ENCODE measurements at regions not wholly inside any gene's neighbourhood (a gene's known extent, or its start where the extent isn't known, plus 50 kb on each side); places are given as distances from the start of the nearest gene placed in this dataset.

DNA sequence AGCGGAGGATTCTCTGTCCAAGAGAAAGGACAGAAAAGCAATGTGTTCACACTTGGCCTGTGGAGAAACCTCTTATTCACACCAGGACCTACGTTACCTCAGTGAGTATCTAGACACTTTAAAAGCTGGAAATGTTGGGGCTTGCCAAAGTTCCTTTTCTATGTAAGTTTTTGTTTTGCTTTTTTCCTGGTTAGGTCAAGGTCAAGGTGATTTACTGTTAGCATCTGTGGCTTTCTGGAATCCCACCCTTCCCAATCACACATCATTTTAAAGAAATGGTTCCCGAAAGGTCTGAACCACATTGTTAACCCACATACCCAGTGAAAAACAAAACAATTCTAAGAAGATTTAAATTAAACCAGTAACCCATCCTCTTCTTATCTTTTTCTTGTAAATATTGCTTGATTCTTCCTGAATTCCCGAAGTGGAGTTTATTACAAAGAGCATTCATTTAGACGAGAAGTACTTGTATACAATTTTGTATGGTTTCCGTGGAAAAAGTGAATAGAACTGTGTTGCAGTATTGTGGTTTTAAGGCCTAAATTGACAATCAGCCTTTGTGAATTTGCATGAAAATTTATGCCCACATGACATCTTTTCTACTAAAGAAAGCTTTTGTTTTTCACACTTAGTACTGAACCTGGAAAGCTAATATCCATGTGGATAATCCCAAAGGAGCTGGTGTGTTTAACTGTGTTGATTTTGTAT is 827.0 kb upstream of the IGFBP3 start:
- TF ChIP-seq, protein P1, sequence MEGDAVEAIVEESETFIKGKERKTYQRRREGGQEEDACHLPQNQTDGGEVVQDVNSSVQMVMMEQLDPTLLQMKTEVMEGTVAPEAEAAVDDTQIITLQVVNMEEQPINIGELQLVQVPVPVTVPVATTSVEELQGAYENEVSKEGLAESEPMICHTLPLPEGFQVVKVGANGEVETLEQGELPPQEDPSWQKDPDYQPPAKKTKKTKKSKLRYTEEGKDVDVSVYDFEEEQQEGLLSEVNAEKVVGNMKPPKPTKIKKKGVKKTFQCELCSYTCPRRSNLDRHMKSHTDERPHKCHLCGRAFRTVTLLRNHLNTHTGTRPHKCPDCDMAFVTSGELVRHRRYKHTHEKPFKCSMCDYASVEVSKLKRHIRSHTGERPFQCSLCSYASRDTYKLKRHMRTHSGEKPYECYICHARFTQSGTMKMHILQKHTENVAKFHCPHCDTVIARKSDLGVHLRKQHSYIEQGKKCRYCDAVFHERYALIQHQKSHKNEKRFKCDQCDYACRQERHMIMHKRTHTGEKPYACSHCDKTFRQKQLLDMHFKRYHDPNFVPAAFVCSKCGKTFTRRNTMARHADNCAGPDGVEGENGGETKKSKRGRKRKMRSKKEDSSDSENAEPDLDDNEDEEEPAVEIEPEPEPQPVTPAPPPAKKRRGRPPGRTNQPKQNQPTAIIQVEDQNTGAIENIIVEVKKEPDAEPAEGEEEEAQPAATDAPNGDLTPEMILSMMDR (IDR thresholded peaks at IDR 0.05) = no peak
- no peak for TF ChIP-seq POLR2AphosphoS5 (IDR thresholded peaks at IDR 0.05)
- intact Hi-C loops (cut with DNase I) = loop anchor here (10.0 kb wide), 1 partner anchor 823 kb away; the partner anchor contains the start of gene IGFBP3
- no peaks in the 10 kb centered on the region for H3K4me1 ChIP-seq (replicated peaks)
- no peaks in the 10 kb centered on the region for H3K27me3 ChIP-seq (replicated peaks; ENCODE audit: insufficient read depth)
- WGBS = 85% methylated on average over 6 of the region's 6 CpGs
- no peak overlapping the region for H3K27ac ChIP-seq
- no peaks in the 10 kb centered on the region for H3K36me3 ChIP-seq
- H3K4me3 ChIP-seq = no peak overlapping the region
- no peak for DNase-seq (ENCODE audit: low spot score)
- H3K9me3 ChIP-seq = no peaks in the 10 kb centered on the region

DNA sequence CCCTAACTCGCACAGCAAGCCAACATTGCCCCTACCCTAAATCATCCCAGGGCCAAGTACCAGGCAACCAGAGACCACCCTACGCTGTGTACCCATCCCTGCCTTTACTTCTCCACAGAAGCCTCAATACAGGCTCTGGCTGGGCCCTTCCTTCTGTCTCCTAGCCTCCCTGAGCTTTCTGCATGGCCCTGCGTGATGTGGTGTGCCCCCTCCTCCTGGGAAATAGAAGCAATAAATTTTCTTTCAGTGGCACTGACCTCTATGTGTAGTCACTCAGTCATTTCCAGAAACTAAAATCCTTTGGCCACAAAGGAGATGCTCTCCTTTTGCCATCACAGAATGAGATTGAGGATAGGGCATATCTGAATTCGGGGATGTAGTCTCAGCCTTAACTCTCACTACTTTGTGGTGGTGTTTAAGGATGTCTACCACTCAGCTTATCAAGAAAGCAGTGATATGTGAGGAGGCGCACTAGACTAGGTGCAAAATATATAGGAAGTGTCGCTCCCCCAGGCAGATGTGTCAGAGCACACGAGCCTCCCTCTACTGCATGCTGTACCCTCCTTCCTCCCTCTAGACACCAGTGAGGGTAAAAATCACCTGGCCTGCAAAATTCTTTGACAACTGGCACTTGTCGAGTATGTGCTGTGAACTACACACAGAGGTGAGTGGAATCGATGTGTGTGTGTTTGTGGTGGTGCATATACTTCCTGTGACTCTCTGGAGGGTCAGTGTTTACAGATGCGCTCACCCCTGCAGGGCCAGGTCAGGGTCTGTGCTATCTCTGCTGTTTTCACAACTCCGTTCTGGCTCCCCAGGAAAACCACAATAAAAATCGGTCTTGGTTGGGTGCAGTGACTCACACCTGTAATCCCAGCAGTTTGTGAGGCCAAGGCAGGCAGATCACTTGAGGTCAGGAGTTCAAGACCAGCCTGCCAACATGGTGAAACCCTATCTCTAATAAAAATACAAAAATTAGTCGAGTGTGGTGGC is 825.9 kb upstream of the IGFBP3 start:
- no peak for DNase-seq (ENCODE audit: low spot score)
- 87% methylated on average over 13 of the region's 13 CpGs for WGBS

DNA sequence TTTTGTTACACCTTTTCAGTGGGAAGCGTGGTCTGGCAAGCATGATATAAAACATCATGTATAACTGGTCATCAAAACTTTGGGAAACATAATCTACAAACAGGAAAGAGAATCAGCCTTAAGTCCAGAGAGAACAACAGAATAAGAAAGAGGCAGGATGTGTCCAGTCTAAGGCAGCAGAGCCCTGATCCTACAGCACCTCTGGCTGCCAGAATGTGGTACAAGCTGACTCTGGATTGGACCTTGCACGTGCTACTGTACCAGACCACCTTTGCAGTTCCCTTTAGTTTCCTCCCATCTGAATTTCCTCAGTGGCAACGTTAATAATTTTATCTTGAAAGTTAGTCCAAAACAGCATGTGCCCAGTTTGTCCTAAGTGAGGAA is 824.6 kb upstream of the IGFBP3 start:
- no peaks in the 10 kb centered on the region for H3K4me1 ChIP-seq (replicated peaks)
- intact Hi-C loops (cut with DNase I) = loop anchor here (10.0 kb wide), 1 partner anchor 821 kb away; the partner anchor contains the start of gene IGFBP3
- TF ChIP-seq POLR2AphosphoS5 (IDR thresholded peaks at IDR 0.05) (no peak), POLR2A (IDR thresholded peaks at IDR 0.05) (no peak)
- TF ChIP-seq, protein P1 (IDR thresholded peaks at IDR 0.05) = no peak
- H3K9me3 ChIP-seq = no peaks in the 10 kb centered on the region
- 76% methylated on average over 3 of the region's 3 CpGs for WGBS
- no peaks in the 10 kb centered on the region for H3K36me3 ChIP-seq
- no peak overlapping the region for H3K4me3 ChIP-seq
- no peak overlapping the region for H3K27ac ChIP-seq
- no peaks in the 10 kb centered on the region for H3K27me3 ChIP-seq (replicated peaks; ENCODE audit: insufficient read depth)
- no peak for DNase-seq (ENCODE audit: low spot score)

More for the DNA sequence above, 825.9 kb upstream of the IGFBP3 start:
- H3K4me3 ChIP-seq = no peak overlapping the region
- TF ChIP-seq POLR2AphosphoS5 (IDR thresholded peaks at IDR 0.05) = no peak
- TF ChIP-seq, protein P1 (IDR thresholded peaks at IDR 0.05) = no peak
- no peak for TF ChIP-seq POLR2A (IDR thresholded peaks at IDR 0.05)
- H3K4me1 ChIP-seq (replicated peaks) = no peaks in the 10 kb centered on the region
- no peaks in the 10 kb centered on the region for H3K27me3 ChIP-seq (replicated peaks; ENCODE audit: insufficient read depth)
- H3K36me3 ChIP-seq = no peaks in the 10 kb centered on the region
- no peak overlapping the region for H3K27ac ChIP-seq
- no peaks in the 10 kb centered on the region for H3K9me3 ChIP-seq
- intact Hi-C loops (cut with DNase I) = loop anchor here (10.0 kb wide), 1 partner anchor 822 kb away; the partner anchor contains the start of gene IGFBP3

DNA sequence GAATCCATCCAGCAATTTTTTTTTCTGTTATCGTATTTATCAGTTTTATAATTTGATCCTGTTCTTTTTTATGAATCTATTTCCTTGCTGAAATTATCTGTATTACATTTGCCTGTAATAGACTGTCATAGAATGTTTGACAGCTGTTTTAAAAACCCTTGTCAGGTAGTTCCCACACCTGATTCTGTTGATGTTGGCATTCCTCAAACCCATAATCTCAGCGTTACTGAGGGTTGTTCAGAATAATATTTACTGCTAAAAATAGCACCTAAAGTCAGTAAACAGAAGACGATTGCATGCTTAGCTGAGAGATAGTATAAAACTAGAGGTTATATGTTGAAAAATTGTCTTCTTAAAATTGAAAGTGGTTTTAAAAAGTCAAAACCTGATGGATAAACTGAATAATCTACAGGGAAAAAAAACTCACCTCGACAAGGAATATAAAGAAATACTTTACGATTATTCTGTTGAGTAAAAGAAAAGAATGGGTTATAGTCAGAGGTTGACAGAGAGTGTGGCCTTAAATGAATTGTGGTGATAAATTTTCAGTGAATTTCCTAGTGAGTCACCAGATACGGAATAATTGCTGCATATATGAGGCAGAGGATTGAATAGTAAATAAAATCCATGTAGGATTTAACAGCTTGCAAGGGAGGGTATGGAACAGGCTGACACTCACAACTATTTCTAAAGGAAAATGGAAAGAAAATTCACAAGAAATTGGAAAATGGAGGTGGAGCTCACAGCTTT is 824.1 kb upstream of the IGFBP3 start:
- Histone ChIP-seq H3K9me3 (no peaks in the 10 kb centered on the region), H3K36me3 (no peaks in the 10 kb centered on the region), H3K27ac (no peak overlapping the region), H3K4me1 (replicated peaks) (no peaks in the 10 kb centered on the region), H3K4me3 (no peak overlapping the region), H3K27me3 (replicated peaks; ENCODE audit: insufficient read depth) (no peaks in the 10 kb centered on the region)
- no peak for DNase-seq (ENCODE audit: low spot score)
- no peak for TF ChIP-seq POLR2A (IDR thresholded peaks at IDR 0.05)
- TF ChIP-seq POLR2AphosphoS5 (IDR thresholded peaks at IDR 0.05) = no peak
- TF ChIP-seq, protein P1 (IDR thresholded peaks at IDR 0.05) = no peak
- intact Hi-C loops (cut with DNase I) = loop anchor here (10.0 kb wide), 1 partner anchor 820 kb away; the partner anchor contains the start of gene IGFBP3
- 54% methylated on average over 6 of the region's 6 CpGs for WGBS
